ENCODE measurements at regions not wholly inside any gene's neighbourhood (a gene's known extent, or its start where the extent isn't known, plus 50 kb on each side); places are given as distances from the start of the nearest gene placed in this dataset.

- TF ChIP-seq CHD2 (IDR thresholded peaks at IDR 0.05; ENCODE audit: borderline replicate concordance, low read depth, low read length) (no peak), PAX8 (IDR thresholded peaks at IDR 0.05) (no peak), BHLHE40 (IDR thresholded peaks at IDR 0.05; ENCODE audit: borderline replicate concordance in 1 of 2, low read depth in 2 of 2, low read length in 1 of 2) (no peak), EZH2 (IDR thresholded peaks at IDR 0.05; ENCODE audit: borderline replicate concordance, control insufficient read depth, low read depth, low read length) (no peak)
These were observed 361.6 kb upstream of the PCDH20 start for GRCh38 chr13:61777271-61777670.
